ENCODE measurements at regions not wholly inside any gene's neighbourhood (a gene's known extent, or its start where the extent isn't known, plus 50 kb on each side); places are given as distances from the start of the nearest gene placed in this dataset.
A peak's percentile ranks its signal among the peaks of the same experiment; 100 is the strongest.

- DNase-seq (ENCODE audit: extremely low read depth, low read depth) = no peak
These were observed 101.5 kb upstream of the GPR26 start for GRCh38 chr10:123564631-123565030.

- DNase-seq (ENCODE audit: extremely low read depth, low read depth) = no peak
These were observed 100.2 kb upstream of the GPR26 start for GRCh38 chr10:123565691-123566660.

- DNase-seq (ENCODE audit: extremely low read depth, low read depth) = no peak
These were observed 98.0 kb upstream of the GPR26 start for GRCh38 chr10:123567984-123568739.

- no peak for DNase-seq (ENCODE audit: extremely low read depth, low read depth)
These were observed 97.4 kb upstream of the GPR26 start for GRCh38 chr10:123568751-123569150.

GRCh38 chr10:123569436-123570035 is 96.6 kb upstream of the GPR26 start:
- DNase-seq (ENCODE audit: extremely low read depth, low read depth) = no peak

GRCh38 chr10:123570051-123570897 is 95.9 kb upstream of the GPR26 start:
- DNase-seq (ENCODE audit: extremely low read depth, low read depth) = no peak

- DNase-seq (ENCODE audit: extremely low read depth, low read depth) = no peak
These were observed 95.1 kb upstream of the GPR26 start for GRCh38 chr10:123570898-123571515.

GRCh38 chr10:123571978-123572377 is 94.2 kb upstream of the GPR26 start:
- no peak for DNase-seq (ENCODE audit: extremely low read depth, low read depth)

GRCh38 chr10:123573236-123574108 is 92.7 kb upstream of the GPR26 start:
- DNase-seq (ENCODE audit: extremely low read depth, low read depth) = peak; percentile 45

GRCh38 chr10:123574109-123574698 is 92.0 kb upstream of the GPR26 start:
- no peak for DNase-seq (ENCODE audit: extremely low read depth, low read depth)

- DNase-seq (ENCODE audit: extremely low read depth, low read depth) = no peak
These were observed 91.0 kb upstream of the GPR26 start for GRCh38 chr10:123575105-123575504.

- no peak for DNase-seq (ENCODE audit: extremely low read depth, low read depth)
These were observed 89.4 kb upstream of the GPR26 start for GRCh38 chr10:123576706-123577105.

- DNase-seq (ENCODE audit: extremely low read depth, low read depth) = no peak
These were observed 88.2 kb upstream of the GPR26 start for GRCh38 chr10:123577921-123578461.

- DNase-seq (ENCODE audit: extremely low read depth, low read depth) = no peak
These were observed 87.4 kb upstream of the GPR26 start for GRCh38 chr10:123578721-123579120.

- no peak for DNase-seq (ENCODE audit: extremely low read depth, low read depth)
These were observed 86.5 kb upstream of the GPR26 start for GRCh38 chr10:123579675-123580074.

GRCh38 chr10:123580426-123580825 is 85.7 kb upstream of the GPR26 start:
- no peak for DNase-seq (ENCODE audit: extremely low read depth, low read depth)

GRCh38 chr10:123581656-123582055 is 84.5 kb upstream of the GPR26 start:
- no peak for DNase-seq (ENCODE audit: extremely low read depth, low read depth)

Data from NCI-H460 (cell line).